K562 (cell line): ENCODE measurements at regions not wholly inside any gene's neighbourhood (a gene's known extent, or its start where the extent isn't known, plus 50 kb on each side); places are given as distances from the start of the nearest gene placed in this dataset.

Source experiments
- ATAC-seq: fragments of 200-7000 bp; cut with Tn5 transposase; 3 replicates; pipeline ENCODE4 v1.9.1; 2020; ENCODE audit warnings: moderate library complexity
- BruUV-seq: library from RNA; stranded (reverse); fragments of 400-500 nt; replicated peaks from 2 replicates; lab custom pipeline; 2021; lab: Mats Ljungman, UMichigan
- CTCF ChIA-PET: fragments of 300-600 bp; formaldehyde crosslinking; extraction: SDS; loops from one replicate; lab custom pipeline; 2021; ENCODE audit warnings: low intra/inter-chr PET ratio; lab: Yijun Ruan, JAX
- POLR2A ChIA-PET: fragments of 300-600, 350-650 bp; sonication (Branson Sonifier 250); formaldehyde crosslinking; extraction: SDS; loops from one replicate; lab custom pipeline; 2021; ENCODE audit warnings: antibody characterized with exemption, inconsistent platforms; lab: Yijun Ruan, JAX
- DNase-seq, 4 experiments: peaks; one replicate each; pipeline versions ENCODE4 v3.0.0 to v3.0.0-alpha.2; 2011 to 2018; ENCODE audit warnings: low spot score in 3 of 4, mixed read lengths in 3 of 4; ENCODE audit errors: extremely low read depth in 1 of 4
- FAIRE-seq: peaks from 2 replicates; lab custom pipeline; 2011; peaks lifted over from hg19 to GRCh38; lab: Jason Lieb, UNC
- H2AFZ ChIP-seq: 2 replicates; pipeline ENCODE4 v1.6.0; 2011; ENCODE audit warnings: low read depth, low read length, control low read depth, inconsistent platforms
- H3K27ac ChIP-seq: fragments of 200-600 bp; 3 replicates; pipeline ENCODE4 v1.8.0; 2011; ENCODE audit warnings: low read depth, mild to moderate bottlenecking, control low read depth, inconsistent platforms, low read length, moderate library complexity, mixed read lengths; ENCODE audit errors: extremely low read depth
- H3K27me3 ChIP-seq, 2 experiments: fragments of 300-600 bp in 1 of 2; 2 replicates in 1 of 2; 3 replicates in 1 of 2; pipeline versions ENCODE4 v1.6.0 to v1.8.0; 2011; ENCODE audit warnings: inconsistent platforms in 2 of 2, low read length in 2 of 2, mild to moderate bottlenecking in 1 of 2, mixed read lengths in 1 of 2, moderate library complexity in 1 of 2; ENCODE audit not compliant: control insufficient read depth in 2 of 2, insufficient read depth in 2 of 2
- H3K36me3 ChIP-seq: fragments of 300-600 bp; 3 replicates; pipeline ENCODE4 v1.8.0; 2011; ENCODE audit warnings: mild to moderate bottlenecking, low read length, inconsistent platforms; ENCODE audit not compliant: control insufficient read depth, insufficient read depth
- H3K4me1 ChIP-seq, 2 experiments: fragments of 200-600 bp in 1 of 2; replicated peaks in 1 of 2; 2 replicates in 1 of 2; 3 replicates in 1 of 2; pipeline versions ENCODE4 v1.5.1 to v1.8.0; 2011; ENCODE audit warnings: inconsistent platforms in 2 of 2, low read length in 2 of 2, mild to moderate bottlenecking in 1 of 2, mixed read lengths in 1 of 2, moderate library complexity in 1 of 2; ENCODE audit not compliant: control insufficient read depth in 2 of 2, insufficient read depth in 2 of 2
- H3K4me2 ChIP-seq: 2 replicates; pipeline ENCODE4 v1.6.1; 2011; ENCODE audit warnings: low read length, control low read depth, inconsistent platforms, mixed read lengths; ENCODE audit not compliant: insufficient read depth
- H3K4me3 ChIP-seq: fragments of 200-600 bp; sonication (generic), shearing (Covaris generic); 2 replicates; pipeline ENCODE4 v1.5.1; 2016; ENCODE audit warnings: control low read depth, inconsistent platforms
- H3K79me2 ChIP-seq: fragments of 200-600 bp; 3 replicates; pipeline ENCODE4 v1.8.0; 2011; ENCODE audit warnings: low read length, inconsistent platforms; ENCODE audit not compliant: control insufficient read depth, insufficient read depth
- H3K9ac ChIP-seq, 2 experiments: 2 replicates each; pipeline versions ENCODE4 v1.6.0 to v1.6.1; 2011; ENCODE audit warnings: low read depth in 2 of 2, low read length in 2 of 2, control low read depth in 1 of 2, inconsistent platforms in 1 of 2, mild to moderate bottlenecking in 1 of 2, mixed read lengths in 1 of 2; ENCODE audit not compliant: insufficient read depth in 1 of 2
- H3K9me1 ChIP-seq: one replicate; pipeline ENCODE4 v1.6.0; 2011; ENCODE audit warnings: inconsistent platforms, mild to moderate bottlenecking, low read length, moderate library complexity; ENCODE audit not compliant: control insufficient read depth, insufficient read depth
- H3K9me3 ChIP-seq: replicated peaks from 2 replicates; pipeline ENCODE4 v1.5.1; 2011; ENCODE audit warnings: low read depth, low read length, inconsistent platforms; ENCODE audit not compliant: control insufficient read depth, insufficient read depth
- H4K20me1 ChIP-seq: replicated peaks from 2 replicates; pipeline ENCODE4 v1.6.1; 2011; ENCODE audit warnings: low read length, inconsistent platforms, mixed read lengths; ENCODE audit not compliant: control insufficient read depth, insufficient read depth
- CBFA2T3 ChIP-seq: fragments of 450-650 bp; IDR thresholded peaks from 2 replicates; pipeline ENCODE4 v1.6.1; 2017
- DEAF1 ChIP-seq: fragments of 450-650 bp; formaldehyde crosslinking; IDR thresholded peaks from 2 replicates; pipeline ENCODE4 v1.4.0; 2020; ENCODE audit warnings: mild to moderate bottlenecking, moderate library complexity
- FIP1L1 ChIP-seq: fragments of 200-400 bp; formaldehyde crosslinking; IDR thresholded peaks from 2 replicates; pipeline ENCODE4 v1.6.1; 2018; ENCODE audit warnings: mild to moderate bottlenecking, low read depth, low read length; ENCODE audit not compliant: poor library complexity, severe bottlenecking
- FOXK1 ChIP-seq: sonication (generic); formaldehyde crosslinking; IDR thresholded peaks from 2 replicates; pipeline ENCODE4 v1.8.0; 2022; ENCODE audit warnings: missing genetic modification reagents, mild to moderate bottlenecking, borderline replicate concordance
- FOXO4 ChIP-seq: fragments of 450-650 bp; formaldehyde crosslinking; IDR thresholded peaks from 2 replicates; pipeline ENCODE4 v1.4.0; 2020; ENCODE audit warnings: mild to moderate bottlenecking, moderate library complexity
- PHB2 ChIP-seq: fragments of 450-650 bp; IDR thresholded peaks from 2 replicates; pipeline ENCODE4 v1.6.1; 2017; ENCODE audit warnings: low read depth
- POLR2H ChIP-seq: IDR thresholded peaks from 2 replicates; pipeline ENCODE4 v1.6.1; 2016; ENCODE audit warnings: missing genetic modification characterization, low read depth, mild to moderate bottlenecking, control low read depth, missing compliant biosample characterization, moderate library complexity
- SMARCE1 ChIP-seq: fragments of 450-650 bp; IDR thresholded peaks from 2 replicates; pipeline ENCODE4 v1.7.1; 2016; ENCODE audit warnings: mild to moderate bottlenecking
- SP2 ChIP-seq: IDR thresholded peaks from 2 replicates; pipeline ENCODE4 v1.6.1; 2011; ENCODE audit warnings: mild to moderate bottlenecking, low read depth, low read length, moderate library complexity; ENCODE audit not compliant: poor library complexity, severe bottlenecking; ENCODE audit errors: extremely low read depth
- ZKSCAN1 ChIP-seq: fragments of 150-350 bp; IDR thresholded peaks from 2 replicates; pipeline ENCODE4 v1.6.1; 2016; ENCODE audit warnings: low read depth, low read length
- ZNF780A ChIP-seq: fragments of 250-450 bp; sonication (Bioruptor Pico); IDR thresholded peaks from 2 replicates; pipeline ENCODE4 v1.5.0; 2021; ENCODE audit warnings: mild to moderate bottlenecking
- WGBS: fragments of 100-300 bp; shearing (Covaris generic); methylation state at CpG from one replicate; pipeline ENCODE4 v1.1.6; 2016; ENCODE audit warnings: low coverage, mixed read lengths; ENCODE audit not compliant: insufficient coverage; ENCODE audit errors: missing lambda C conversion rate; 5-methylcytosine and 5-hydroxymethylcytosine counted together
- in situ Hi-C: fragments of 300-500 bp; cut with MboI; formaldehyde crosslinking; loops from 4 replicates; pipeline ENCODE4 v1.15.0; 2018; ENCODE audit warnings: inconsistent platforms, mixed read lengths
- intact Hi-C: fragments of 100-400 bp; cut with micrococcal nuclease; formaldehyde crosslinking; loops from 2 replicates; pipeline ENCODE4 v1.14.2; 2022

GRCh38 chr7:114181280-114181679 lies 233.3 kb upstream of the FOXP2 start:
- H3K4me2 ChIP-seq = no peak overlapping the region
- TF ChIP-seq FOXO4 (CRISPR knock-in tag) = no peak
- TF ChIP-seq POLR2H (tag) = no peak
- no peak for TF ChIP-seq PHB2
- no peak for TF ChIP-seq FIP1L1
- no peak for TF ChIP-seq DEAF1 (CRISPR knock-in tag)
- TF ChIP-seq ZNF780A (CRISPR knock-in tag) = no peak
- no peak for TF ChIP-seq CBFA2T3
- no peak for TF ChIP-seq SMARCE1
- no peak for TF ChIP-seq SP2
- no peak for TF ChIP-seq FOXK1 (CRISPR knock-in tag)
- no peak for TF ChIP-seq ZKSCAN1
- no peak overlapping the region for H3K9ac ChIP-seq
- intact Hi-C loops (no loop called here), in situ Hi-C loops (no loop called here)
- no TSS peak for BruUV-seq
- H3K27me3 ChIP-seq = no peaks in the 10 kb centered on the region
- 0% methylated on average over 1 of the region's 1 CpG for WGBS
- H4K20me1 ChIP-seq = no peaks in the 10 kb centered on the region
- no peak overlapping the region for H3K4me3 ChIP-seq
- H3K9me3 ChIP-seq = no peaks in the 10 kb centered on the region
- ATAC-seq (no peak), DNase-seq (no peak), FAIRE-seq (no peak)
- ChIA-PET CTCF (no interaction called here), POLR2A (no interaction called here)
- no peak overlapping the region for H3K27ac ChIP-seq
- no peak overlapping the region for H2AFZ ChIP-seq
- H3K79me2 ChIP-seq = no peaks in the 10 kb centered on the region
- H3K36me3 ChIP-seq = no peaks in the 10 kb centered on the region
- H3K4me1 ChIP-seq = no peaks in the 10 kb centered on the region
- no peaks in the 10 kb centered on the region for H3K9me1 ChIP-seq
